ENCODE measurements at regions not wholly inside any gene's neighbourhood (a gene's known extent, or its start where the extent isn't known, plus 50 kb on each side); places are given as distances from the start of the nearest gene placed in this dataset.

DNA sequence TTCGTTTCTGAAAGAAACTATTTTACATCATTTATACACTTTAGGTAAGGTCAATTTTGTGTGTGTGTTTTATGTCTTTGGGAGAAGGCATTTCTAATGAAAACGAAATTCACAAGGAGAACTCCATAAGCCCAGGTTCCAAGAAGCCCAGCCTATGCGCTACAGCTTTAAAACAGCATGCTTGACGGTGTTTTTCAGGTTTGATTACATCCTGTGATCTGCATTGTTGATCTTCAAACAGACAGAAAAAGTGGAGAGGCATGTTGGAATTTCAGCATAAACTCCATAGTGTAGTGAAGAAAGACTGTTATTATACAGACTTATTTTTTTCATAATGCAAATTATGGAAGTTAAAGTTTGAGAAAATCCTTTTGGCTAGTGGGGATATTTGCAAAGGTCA, 187.6 kb downstream of the TEX36 start:
- TF ChIP-seq, protein P1, sequence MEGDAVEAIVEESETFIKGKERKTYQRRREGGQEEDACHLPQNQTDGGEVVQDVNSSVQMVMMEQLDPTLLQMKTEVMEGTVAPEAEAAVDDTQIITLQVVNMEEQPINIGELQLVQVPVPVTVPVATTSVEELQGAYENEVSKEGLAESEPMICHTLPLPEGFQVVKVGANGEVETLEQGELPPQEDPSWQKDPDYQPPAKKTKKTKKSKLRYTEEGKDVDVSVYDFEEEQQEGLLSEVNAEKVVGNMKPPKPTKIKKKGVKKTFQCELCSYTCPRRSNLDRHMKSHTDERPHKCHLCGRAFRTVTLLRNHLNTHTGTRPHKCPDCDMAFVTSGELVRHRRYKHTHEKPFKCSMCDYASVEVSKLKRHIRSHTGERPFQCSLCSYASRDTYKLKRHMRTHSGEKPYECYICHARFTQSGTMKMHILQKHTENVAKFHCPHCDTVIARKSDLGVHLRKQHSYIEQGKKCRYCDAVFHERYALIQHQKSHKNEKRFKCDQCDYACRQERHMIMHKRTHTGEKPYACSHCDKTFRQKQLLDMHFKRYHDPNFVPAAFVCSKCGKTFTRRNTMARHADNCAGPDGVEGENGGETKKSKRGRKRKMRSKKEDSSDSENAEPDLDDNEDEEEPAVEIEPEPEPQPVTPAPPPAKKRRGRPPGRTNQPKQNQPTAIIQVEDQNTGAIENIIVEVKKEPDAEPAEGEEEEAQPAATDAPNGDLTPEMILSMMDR (conservative IDR thresholded peaks at IDR 0.05; ENCODE audit: low read depth, low read length): no peak
- TF ChIP-seq EZH2 (IDR thresholded peaks at IDR 0.05; ENCODE audit: borderline replicate concordance, low read depth, low read length, poor library complexity, severe bottlenecking): no peak
